ENCODE measurements at regions not wholly inside any gene's neighbourhood (a gene's known extent, or its start where the extent isn't known, plus 50 kb on each side); places are given as distances from the start of the nearest gene placed in this dataset.

- H3K9me3 ChIP-seq (replicated peaks; ENCODE audit: control insufficient read depth, insufficient read depth, low read length) = no peaks in the 10 kb centered on the region
- intact Hi-C loops (cut with micrococcal nuclease) (no loop called here), dilution Hi-C loops (cut with MboI; ENCODE audit: extremely low pct_ligation_motif_present, low sequenced_read_pairs) (no loop called here)
- FAIRE-seq (no peak), DNase-seq (ENCODE audit: low read depth, low spot score) (no peak)
- H2AFZ ChIP-seq (ENCODE audit: low read depth, low read length) = no peak overlapping the region
- H3K9me1 ChIP-seq (replicated peaks; ENCODE audit: control insufficient read depth, extremely low read depth, insufficient read depth, low read length) = no peaks in the 10 kb centered on the region
- BruUV-seq (replicated peaks) = no TSS peak
- H3K4me2 ChIP-seq (ENCODE audit: insufficient read depth, low read length) = no peak overlapping the region
- no peak for TF ChIP-seq JUN (IDR thresholded peaks at IDR 0.05; ENCODE audit: borderline replicate concordance, insufficient read depth, insufficient read length, low read depth)
- no peak for TF ChIP-seq MAX (IDR thresholded peaks at IDR 0.05; ENCODE audit: insufficient read depth, insufficient read length)
- TF ChIP-seq GATA2 (IDR thresholded peaks at IDR 0.05; ENCODE audit: insufficient read depth, insufficient read length, low read depth, low read length) = no peak
- no peak for TF ChIP-seq MYC (IDR thresholded peaks at IDR 0.05; ENCODE audit: low read depth, low read length)
- no peak for TF ChIP-seq FOS (IDR thresholded peaks at IDR 0.05; ENCODE audit: borderline replicate concordance, insufficient read depth, low read length)
- no peak for TF ChIP-seq EZH2 (IDR thresholded peaks at IDR 0.05; ENCODE audit: borderline replicate concordance, low read depth, low read length, severe bottlenecking)
- TF ChIP-seq POLR2AphosphoS5 (IDR thresholded peaks at IDR 0.05; ENCODE audit: insufficient read depth, low read depth, low read length) = no peak
- no peak for TF ChIP-seq POLR2A (IDR thresholded peaks at IDR 0.05; ENCODE audit: low read depth, low read length)
- TF ChIP-seq CTCF (IDR thresholded peaks at IDR 0.05; ENCODE audit: extremely low read depth in 1 of 2, insufficient read depth in 1 of 2, low read depth in 1 of 2, low read length in 2 of 2) = no peak
- POLR2A ChIA-PET = no interaction called here
- no peak overlapping the region for H3K9ac ChIP-seq (replicated peaks; ENCODE audit: extremely low read depth, insufficient read depth, low read length)
- no peaks in the 10 kb centered on the region for H4K20me1 ChIP-seq (replicated peaks; ENCODE audit: control insufficient read depth, extremely low read depth, insufficient read depth, low read length)
- H3K27ac ChIP-seq (ENCODE audit: insufficient read depth, low read depth, low read length) = no peak overlapping the region
- H3K79me2 ChIP-seq (ENCODE audit: control insufficient read depth, insufficient read depth, low read length) = no peaks in the 10 kb centered on the region
- H3K4me1 ChIP-seq (ENCODE audit: control insufficient read depth, extremely low read depth, insufficient read depth, low read length) = no peaks in the 10 kb centered on the region
- H3K36me3 ChIP-seq (ENCODE audit: control insufficient read depth in 2 of 2, extremely low read depth in 1 of 2, insufficient read depth in 2 of 2, low read length in 2 of 2) = no peaks in the 10 kb centered on the region
- H3K4me3 ChIP-seq (replicated peaks in 1 of 3; ENCODE audit: insufficient read depth in 1 of 3, low read depth in 1 of 3, low read length in 3 of 3) = no peak overlapping the region
- no peaks in the 10 kb centered on the region for H3K27me3 ChIP-seq (ENCODE audit: control insufficient read depth in 2 of 2, insufficient read depth in 2 of 2, low read length in 2 of 2)
- CTCF ChIA-PET = no interaction called here
Observed at GRCh38 chr9:27671636-27672035, 98.4 kb upstream of the C9orf72 start.
